Neuronal stem cell (in vitro differentiated cells): ENCODE measurements at regions not wholly inside any gene's neighbourhood (a gene's known extent, or its start where the extent isn't known, plus 50 kb on each side); places are given as distances from the start of the nearest gene placed in this dataset.

Experiments
- DNase-seq: peaks from one replicate; pipeline ENCODE4 v3.0.0-alpha.2; 2013; ENCODE audit warnings: low spot score
- H2AFZ ChIP-seq: one replicate; pipeline ENCODE4 v1.6.1; 2013; ENCODE audit warnings: mild to moderate bottlenecking, low read length, inconsistent platforms
- H2AK5ac ChIP-seq: 2 replicates; pipeline ENCODE4 v1.6.1; 2013; ENCODE audit warnings: low read depth, mild to moderate bottlenecking, inconsistent platforms, low read length, moderate library complexity, mixed read lengths
- H2BK120ac ChIP-seq: 2 replicates; pipeline ENCODE4 v1.6.1; 2013; ENCODE audit warnings: low read depth, mild to moderate bottlenecking, inconsistent platforms, low read length, moderate library complexity, mixed read lengths
- H2BK12ac ChIP-seq: one replicate; pipeline ENCODE4 v1.6.1; 2013; ENCODE audit warnings: low read length, inconsistent platforms
- H2BK15ac ChIP-seq: 2 replicates; pipeline ENCODE4 v1.6.1; 2013; ENCODE audit warnings: mild to moderate bottlenecking, low read length, inconsistent platforms, mixed read lengths
- H2BK5ac ChIP-seq: one replicate; pipeline ENCODE4 v1.6.1; 2013; ENCODE audit warnings: inconsistent platforms, mild to moderate bottlenecking, low read length, moderate library complexity
- H3K14ac ChIP-seq: one replicate; pipeline ENCODE4 v1.6.1; 2013; ENCODE audit warnings: low read length, inconsistent platforms
- H3K18ac ChIP-seq: 2 replicates; pipeline ENCODE4 v1.6.1; 2013; ENCODE audit warnings: low read length, inconsistent platforms
- H3K23ac ChIP-seq: 2 replicates; pipeline ENCODE4 v1.6.1; 2013; ENCODE audit warnings: low read depth, mild to moderate bottlenecking, mixed read lengths, low read length, inconsistent platforms; ENCODE audit not compliant: poor library complexity
- H3K27ac ChIP-seq: replicated peaks from 3 replicates; pipeline ENCODE4 v1.5.1; 2013; ENCODE audit warnings: low read length, inconsistent platforms
- H3K27me3 ChIP-seq, 3 experiments: 2 replicates each; pipeline ENCODE4 v1.6.1; 2013; ENCODE audit warnings: low read length in 3 of 3, mild to moderate bottlenecking in 2 of 3, inconsistent platforms in 1 of 3, low read depth in 1 of 3, mixed read lengths in 1 of 3, moderate library complexity in 1 of 3; ENCODE audit not compliant: control insufficient read depth in 3 of 3, insufficient read depth in 3 of 3
- H3K36me3 ChIP-seq, 2 donors: replicated peaks in 1 of 2; 2 replicates each; pipeline ENCODE4 v1.6.1; 2013; ENCODE audit warnings: low read length in 2 of 2; ENCODE audit not compliant: control insufficient read depth in 2 of 2, insufficient read depth in 2 of 2
- H3K4ac ChIP-seq: 2 replicates; pipeline ENCODE4 v1.6.1; 2013; ENCODE audit warnings: inconsistent platforms, mild to moderate bottlenecking, low read length, moderate library complexity
- H3K4me1 ChIP-seq, 2 donors: 1 replicate in 1 of 2; 2 replicates in 1 of 2; pipeline ENCODE4 v1.6.1; 2013; ENCODE audit warnings: low read length in 2 of 2, low read depth in 1 of 2; ENCODE audit not compliant: control insufficient read depth in 2 of 2, insufficient read depth in 1 of 2
- H3K4me2 ChIP-seq: one replicate; pipeline ENCODE4 v1.6.1; 2013; ENCODE audit warnings: mild to moderate bottlenecking, low read length, inconsistent platforms; ENCODE audit not compliant: insufficient read depth, poor library complexity, severe bottlenecking
- H3K4me3 ChIP-seq, 2 donors: 2 replicates each; pipeline ENCODE4 v1.5.1; 2013; ENCODE audit warnings: low read length in 2 of 2, mild to moderate bottlenecking in 2 of 2, inconsistent platforms in 1 of 2, moderate library complexity in 1 of 2
- H3K79me1 ChIP-seq: one replicate; pipeline ENCODE4 v1.6.1; 2013; ENCODE audit warnings: low read depth, mild to moderate bottlenecking, inconsistent platforms, low read length, moderate library complexity
- H3K9ac ChIP-seq: one replicate; pipeline ENCODE4 v1.6.1; 2013; ENCODE audit warnings: mild to moderate bottlenecking, low read depth, low read length, inconsistent platforms; ENCODE audit not compliant: poor library complexity
- H3K9me3 ChIP-seq, 2 donors: replicated peaks in 1 of 2; 2 replicates each; pipeline versions ENCODE3 to v1.6.1; 2013; ENCODE audit warnings: low read length in 2 of 2, mild to moderate bottlenecking in 2 of 2, inconsistent platforms in 1 of 2, low read depth in 1 of 2, mixed read lengths in 1 of 2, moderate library complexity in 1 of 2; ENCODE audit not compliant: control insufficient read depth in 2 of 2, insufficient read depth in 1 of 2
- H4K8ac ChIP-seq: one replicate; pipeline ENCODE4 v1.6.1; 2013; ENCODE audit warnings: low read depth, mild to moderate bottlenecking, inconsistent platforms, low read length, moderate library complexity
- H4K91ac ChIP-seq: one replicate; pipeline ENCODE4 v1.6.1; 2013; ENCODE audit warnings: low read length, low read depth, mild to moderate bottlenecking, inconsistent platforms; ENCODE audit not compliant: poor library complexity
- WGBS, 2 donors: extraction: QIAGEN DNeasy Blood & Tissue Kit; methylation state at CpG; one replicate each; pipeline ENCODE4 v1.1.7; 2013; ENCODE audit warnings: missing lambda C conversion rate in 2 of 2, mixed read lengths in 1 of 2; ENCODE audit not compliant: insufficient read length in 2 of 2, insufficient replicate concordance in 1 of 2; ENCODE audit errors: extremely low coverage in 2 of 2; 5-methylcytosine and 5-hydroxymethylcytosine counted together

- no peak overlapping the region for H3K14ac ChIP-seq
- H3K4me1 ChIP-seq: no peaks in the 10 kb centered on the region
- H3K23ac ChIP-seq: no peak overlapping the region
- no peak overlapping the region for H2BK5ac ChIP-seq
- no peak overlapping the region for H4K91ac ChIP-seq
- H3K36me3 ChIP-seq: no peaks in the 10 kb centered on the region
- no peak overlapping the region for H2AFZ ChIP-seq
- H3K27me3 ChIP-seq: no peaks in the 10 kb centered on the region
- no peak for DNase-seq
- no peak overlapping the region for H2BK120ac ChIP-seq
- no peaks in the 10 kb centered on the region for H3K79me1 ChIP-seq
- peaks cover 1 to 21% of the 10 kb centered on the region in 2 donors for H3K9me3 ChIP-seq
- H2AK5ac ChIP-seq: no peak overlapping the region
- no CpG with 5 or more reads among the region's 3 CpGs for WGBS, 2 donors
- H3K4me2 ChIP-seq: no peak overlapping the region
- H3K27ac ChIP-seq: no peak overlapping the region
- no peak overlapping the region for H3K4me3 ChIP-seq
- H2BK15ac ChIP-seq: no peak overlapping the region
- no peak overlapping the region for H3K18ac ChIP-seq
- H3K9ac ChIP-seq: no peak overlapping the region
- H3K4ac ChIP-seq: no peak overlapping the region
- H4K8ac ChIP-seq: no peak overlapping the region
- no peak overlapping the region for H2BK12ac ChIP-seq
Measured at GRCh38 chr6:112899541-112899940, 552.4 kb downstream of the RFPL4B start.

DNA sequence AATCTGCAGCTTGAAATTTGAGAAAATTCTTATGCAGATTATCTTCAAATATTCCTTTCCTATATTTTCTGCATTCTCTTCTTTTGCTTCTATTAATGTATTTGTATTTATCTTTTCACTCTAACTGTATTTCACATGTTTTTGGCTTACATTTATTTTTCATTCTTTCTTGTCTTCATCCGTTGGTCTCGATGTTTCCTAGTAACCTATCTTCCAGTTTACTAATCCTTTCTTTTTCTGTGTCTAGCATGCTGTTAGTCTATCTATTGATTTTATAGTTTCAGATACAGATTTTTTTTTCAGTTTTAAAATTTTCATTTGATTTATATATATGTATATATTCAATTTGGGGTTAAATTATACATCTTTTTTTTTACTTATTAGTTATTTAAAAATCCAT, 556.2 kb downstream of the RFPL4B start:
- no peak overlapping the region for H2BK15ac ChIP-seq
- no peak overlapping the region for H3K4ac ChIP-seq
- no peaks in the 10 kb centered on the region for H3K27me3 ChIP-seq
- DNase-seq: no peak
- no peak overlapping the region for H2BK12ac ChIP-seq
- H3K18ac ChIP-seq: no peak overlapping the region
- H3K36me3 ChIP-seq: no peaks in the 10 kb centered on the region
- no peak overlapping the region for H4K8ac ChIP-seq
- no peak overlapping the region for H3K4me2 ChIP-seq
- H2BK120ac ChIP-seq: no peak overlapping the region
- H2AFZ ChIP-seq: no peak overlapping the region
- WGBS, 2 donors: no CpG with 5 or more reads among the region's 2 CpGs
- H2BK5ac ChIP-seq: no peak overlapping the region
- H3K4me1 ChIP-seq: peaks cover 0 to 2% of the 10 kb centered on the region in 2 donors
- no peak overlapping the region for H2AK5ac ChIP-seq
- H3K23ac ChIP-seq: no peak overlapping the region
- no peak overlapping the region for H3K27ac ChIP-seq
- H3K4me3 ChIP-seq: no peak overlapping the region
- H3K14ac ChIP-seq: no peak overlapping the region
- H3K9me3 ChIP-seq: peaks cover 1 to 25% of the 10 kb centered on the region in 2 donors
- no peak overlapping the region for H4K91ac ChIP-seq
- no peak overlapping the region for H3K9ac ChIP-seq
- H3K79me1 ChIP-seq: no peaks in the 10 kb centered on the region

DNA sequence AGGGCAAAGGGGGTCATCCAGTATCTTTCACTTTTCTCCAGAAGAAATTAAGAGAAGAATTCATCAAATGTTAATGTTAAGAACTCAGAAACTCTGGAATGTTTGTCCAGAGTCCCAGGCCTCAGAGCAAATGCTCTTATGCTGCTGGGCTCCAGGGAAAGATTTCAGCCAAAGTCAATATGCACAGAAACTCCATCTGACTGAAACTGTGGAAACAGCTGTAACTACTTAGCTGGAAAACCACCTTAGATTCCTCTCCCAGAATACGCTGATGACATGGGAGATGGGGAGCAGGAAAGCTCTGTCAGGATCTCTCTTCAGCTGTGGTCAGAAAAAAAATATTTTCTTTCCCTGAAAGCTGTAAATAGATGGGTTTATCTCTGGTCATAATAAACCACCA, 559.6 kb downstream of the RFPL4B start:
- no peak overlapping the region for H2BK12ac ChIP-seq
- H3K79me1 ChIP-seq: no peaks in the 10 kb centered on the region
- H3K4ac ChIP-seq: no peak overlapping the region
- DNase-seq: no peak
- no peak overlapping the region for H3K9ac ChIP-seq
- H2BK120ac ChIP-seq: no peak overlapping the region
- H2BK5ac ChIP-seq: no peak overlapping the region
- H4K8ac ChIP-seq: no peak overlapping the region
- no peak overlapping the region for H3K18ac ChIP-seq
- H3K4me1 ChIP-seq: peaks cover 0 to 2% of the 10 kb centered on the region in 2 donors
- no peak overlapping the region for H3K14ac ChIP-seq
- no peak overlapping the region for H2BK15ac ChIP-seq
- H3K4me2 ChIP-seq: no peak overlapping the region
- H3K4me3 ChIP-seq: no peak overlapping the region
- H3K36me3 ChIP-seq: no peaks in the 10 kb centered on the region
- no peak overlapping the region for H3K23ac ChIP-seq
- H3K9me3 ChIP-seq: peaks cover 0 to 25% of the 10 kb centered on the region in 2 donors
- WGBS, 2 donors: no CpG with 5 or more reads among the region's 1 CpG
- H3K27ac ChIP-seq: no peak overlapping the region
- peak overlapping the region; percentile 70 for H2AFZ ChIP-seq
- H3K27me3 ChIP-seq: no peaks in the 10 kb centered on the region
- H4K91ac ChIP-seq: no peak overlapping the region
- H2AK5ac ChIP-seq: no peak overlapping the region

DNA sequence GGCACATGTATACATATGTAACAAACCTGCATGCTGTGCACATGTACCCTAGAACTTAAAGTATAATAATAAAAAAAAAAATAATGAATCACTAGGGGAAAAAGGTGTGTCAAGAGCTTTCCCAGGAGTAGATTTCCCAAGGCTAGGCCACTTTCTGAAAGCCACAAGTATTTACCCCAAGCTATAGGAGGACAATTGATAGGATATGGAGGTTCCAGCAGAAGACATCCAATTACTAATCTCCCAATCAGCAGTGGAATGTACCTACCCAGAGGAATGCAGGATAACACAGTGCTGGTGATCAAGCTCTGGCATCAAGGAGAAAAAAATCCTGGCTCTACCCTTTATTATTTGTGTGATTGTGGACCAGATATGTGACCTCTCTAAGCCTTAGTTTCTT, 562.7 kb downstream of the RFPL4B start:
- Histone ChIP-seq H3K14ac (no peak overlapping the region), H4K91ac (no peak overlapping the region), H2AFZ (no peak overlapping the region), H3K4me1 (peaks cover 2 to 5% of the 10 kb centered on the region in 2 donors), H3K4ac (no peak overlapping the region), H2BK5ac (no peak overlapping the region), H4K8ac (no peak overlapping the region), H3K23ac (no peak overlapping the region), H3K27ac (no peak overlapping the region), H2BK15ac (no peak overlapping the region), H3K9me3 (peaks cover 0 to 1% of the 10 kb centered on the region in 2 donors), H3K4me3 (no peak overlapping the region), H3K79me1 (no peaks in the 10 kb centered on the region), H3K36me3 (no peaks in the 10 kb centered on the region), H3K18ac (no peak overlapping the region), H2BK12ac (no peak overlapping the region), H2BK120ac (no peak overlapping the region), H3K27me3 (no peaks in the 10 kb centered on the region), H3K9ac (no peak overlapping the region), H2AK5ac (no peak overlapping the region), H3K4me2 (no peak overlapping the region)
- DNase-seq: no peak
